Thymus (tissue), 11 donors: ENCODE measurements at regions not wholly inside any gene's neighbourhood (a gene's known extent, or its start where the extent isn't known, plus 50 kb on each side); places are given as distances from the start of the nearest gene placed in this dataset.

Experiments used
- DNase-seq, 9 donors: peaks; one replicate each; pipeline ENCODE4 v3.0.0-alpha.2; 2013; ENCODE audit warnings: low spot score in 9 of 9, low read depth in 6 of 9, missing footprints in 1 of 9
- H3K27ac ChIP-seq, 2 donors: one replicate each; pipeline ENCODE4 v1.5.1; 2013; ENCODE audit warnings: control low read depth in 1 of 2, low read depth in 1 of 2, low read length in 1 of 2, mild to moderate bottlenecking in 1 of 2, moderate library complexity in 1 of 2
- H3K27me3 ChIP-seq, 2 donors: one replicate each; pipeline ENCODE4 v1.5.1; 2013; ENCODE audit warnings: low read length in 1 of 2; ENCODE audit not compliant: control insufficient read depth in 2 of 2, insufficient read depth in 1 of 2
- H3K36me3 ChIP-seq, 2 donors: one replicate each; pipeline ENCODE4 v1.5.1; 2013; ENCODE audit warnings: low read length in 1 of 2, mild to moderate bottlenecking in 1 of 2, moderate library complexity in 1 of 2; ENCODE audit not compliant: control insufficient read depth in 2 of 2, insufficient read depth in 2 of 2
- H3K4me1 ChIP-seq, 2 donors: one replicate each; pipeline ENCODE4 v1.5.1; 2013; ENCODE audit warnings: low read length in 2 of 2; ENCODE audit not compliant: control insufficient read depth in 2 of 2, insufficient read depth in 2 of 2
- H3K4me3 ChIP-seq, 2 donors: one replicate each; pipeline ENCODE4 v1.5.1; 2013; ENCODE audit warnings: low read length in 2 of 2, control low read depth in 1 of 2, mild to moderate bottlenecking in 1 of 2
- H3K9me3 ChIP-seq, 2 donors: one replicate each; pipeline ENCODE4 v1.5.1; 2013; ENCODE audit warnings: low read length in 1 of 2, mild to moderate bottlenecking in 1 of 2; ENCODE audit not compliant: control insufficient read depth in 2 of 2, insufficient read depth in 1 of 2
- WGBS: extraction: QIAGEN DNeasy Blood & Tissue Kit; methylation state at CpG from one replicate; pipeline ENCODE4 v1.1.7; 2013; 5-methylcytosine and 5-hydroxymethylcytosine counted together
- donor health status: healthy.

GRCh38 chr22:23000657-23001347 lies 69.5 kb upstream of the GNAZ start:
- Histone ChIP-seq H3K27me3 (peaks cover 2 to 3% of the 10 kb centered on the region in 2 donors), H3K4me3 (no peak overlapping the region), H3K4me1 (no peaks in the 10 kb centered on the region), H3K9me3 (peaks cover 0 to 5% of the 10 kb centered on the region in 2 donors), H3K36me3 (no peaks in the 10 kb centered on the region), H3K27ac (no peak overlapping the region)
- no peak for DNase-seq
- WGBS, result 93% methylated on average over 2 of the region's 2 CpGs

DNA sequence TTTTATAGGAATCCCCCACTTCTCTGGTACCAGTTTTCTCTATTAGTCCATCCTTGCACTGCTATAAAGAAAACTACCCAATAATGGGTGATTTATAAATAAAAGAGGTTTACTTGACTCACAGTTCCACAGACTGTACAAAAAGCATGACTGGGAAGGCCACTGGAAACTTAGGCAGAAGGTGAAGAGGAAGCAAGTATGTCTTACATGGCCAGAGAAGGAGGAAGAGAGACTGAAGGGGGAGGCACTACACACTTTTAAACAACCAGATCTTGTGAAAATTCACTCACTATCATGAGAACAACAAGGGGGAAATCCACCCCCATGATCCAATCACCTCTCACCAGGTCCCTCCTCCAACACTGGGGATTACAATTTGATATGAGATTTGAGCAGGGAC lies 68.9 kb upstream of the GNAZ start:
- Histone ChIP-seq H3K4me1 (no peaks in the 10 kb centered on the region), H3K27ac (no peak overlapping the region), H3K36me3 (no peaks in the 10 kb centered on the region), H3K4me3 (no peak overlapping the region), H3K9me3 (peaks cover 0 to 4% of the 10 kb centered on the region in 2 donors), H3K27me3 (peaks cover 1 to 3% of the 10 kb centered on the region in 2 donors)
- DNase-seq, result no peak

- 94% methylated on average over 2 of the region's 2 CpGs for WGBS
- H3K27me3 ChIP-seq, result peaks cover 6 to 8% of the 10 kb centered on the region in 2 donors
- H3K4me3 ChIP-seq, result no peak overlapping the region
- no peaks in the 10 kb centered on the region for H3K9me3 ChIP-seq
- DNase-seq, result no peak
- no peak overlapping the region for H3K27ac ChIP-seq
- no peaks in the 10 kb centered on the region for H3K4me1 ChIP-seq
- no peaks in the 10 kb centered on the region for H3K36me3 ChIP-seq
Measured at GRCh38 chr22:23002612-23003180, 67.6 kb upstream of the GNAZ start.

GRCh38 chr22:23007823-23008222 lies 62.5 kb upstream of the GNAZ start:
- H3K9me3 ChIP-seq, result no peaks in the 10 kb centered on the region
- WGBS, result 96% methylated on average over 1 of the region's 1 CpG
- H3K4me3 ChIP-seq, result no peak overlapping the region
- no peaks in the 10 kb centered on the region for H3K36me3 ChIP-seq
- DNase-seq, result no peak
- no peak overlapping the region for H3K27ac ChIP-seq
- peaks cover 11 to 28% of the 10 kb centered on the region in 2 donors for H3K27me3 ChIP-seq
- H3K4me1 ChIP-seq, result peaks cover 4 to 17% of the 10 kb centered on the region in 2 donors

GRCh38 chr22:23008896-23009295 lies 61.4 kb upstream of the GNAZ start:
- no peaks in the 10 kb centered on the region for H3K9me3 ChIP-seq
- WGBS, result over 99% methylated on average over 2 of the region's 2 CpGs
- no peak for DNase-seq
- no peak overlapping the region for H3K4me3 ChIP-seq
- H3K4me1 ChIP-seq, result peaks cover 4 to 19% of the 10 kb centered on the region in 2 donors
- H3K27ac ChIP-seq, result no peak overlapping the region
- peaks cover 15 to 39% of the 10 kb centered on the region in 2 donors for H3K27me3 ChIP-seq
- H3K36me3 ChIP-seq, result no peaks in the 10 kb centered on the region
